Stimulated activated CD8-positive, alpha-beta memory T cell treated with anti-CD3 and anti-CD28 coated beads, Interleukin-4, amount 100 ng/mL, for 48 hours (primary cell): ENCODE measurements at regions not wholly inside any gene's neighbourhood (a gene's known extent, or its start where the extent isn't known, plus 50 kb on each side); places are given as distances from the start of the nearest gene placed in this dataset.

Experiments used
- DNase-seq: peaks from one replicate; pipeline ENCODE4 v3.0.0-alpha.2; 2020

- DNase-seq: no peak
Observed at GRCh38 chr13:88908961-88909441, 1237.8 kb downstream of the SLITRK5 start.

GRCh38 chr13:88919970-88920628 is 1248.9 kb downstream of the SLITRK5 start:
- no peak for DNase-seq

GRCh38 chr13:88925954-88926353 is 1254.8 kb downstream of the SLITRK5 start:
- no peak for DNase-seq

GRCh38 chr13:88926890-88927502 is 1255.8 kb downstream of the SLITRK5 start:
- no peak for DNase-seq

GRCh38 chr13:88932950-88933349 is 1261.8 kb downstream of the SLITRK5 start:
- DNase-seq: no peak

- no peak for DNase-seq
Observed at GRCh38 chr13:88937384-88937783, 1266.2 kb downstream of the SLITRK5 start.

- no peak for DNase-seq
Observed at GRCh38 chr13:88945793-88946192, 1274.6 kb downstream of the SLITRK5 start.

GRCh38 chr13:88948501-88948900 is 1277.3 kb downstream of the SLITRK5 start:
- no peak for DNase-seq

GRCh38 chr13:88958821-88959220 is 1287.7 kb downstream of the SLITRK5 start:
- no peak for DNase-seq

GRCh38 chr13:88976466-88976865 is 1305.3 kb downstream of the SLITRK5 start:
- DNase-seq: no peak

GRCh38 chr13:88978607-88979006 is 1307.4 kb downstream of the SLITRK5 start:
- no peak for DNase-seq

GRCh38 chr13:88979465-88980175 is 1308.4 kb downstream of the SLITRK5 start:
- DNase-seq: no peak

GRCh38 chr13:89003656-89004055 is 1332.5 kb downstream of the SLITRK5 start:
- no peak for DNase-seq

GRCh38 chr13:89011615-89012014 is 1340.4 kb downstream of the SLITRK5 start:
- DNase-seq: no peak

GRCh38 chr13:89027694-89028306 is 1356.6 kb downstream of the SLITRK5 start:
- no peak for DNase-seq

GRCh38 chr13:89029062-89029461 is 1357.9 kb downstream of the SLITRK5 start:
- peak; percentile 26 for DNase-seq

- no peak for DNase-seq
Observed at GRCh38 chr13:89034015-89034414, 1362.8 kb downstream of the SLITRK5 start.

- DNase-seq: no peak
Observed at GRCh38 chr13:89052699-89053098, 1381.5 kb downstream of the SLITRK5 start.

- no peak for DNase-seq
Observed at GRCh38 chr13:89053418-89053817, 1382.2 kb downstream of the SLITRK5 start.

- no peak for DNase-seq
Observed at GRCh38 chr13:89057274-89057673, 1386.1 kb downstream of the SLITRK5 start.

- no peak for DNase-seq
Observed at GRCh38 chr13:89057862-89058261, 1386.7 kb downstream of the SLITRK5 start.

- DNase-seq: no peak
Observed at GRCh38 chr13:89061821-89062220, 1390.7 kb downstream of the SLITRK5 start.

- DNase-seq: peak; percentile 26
Observed at GRCh38 chr13:89066868-89067466, 1395.8 kb downstream of the SLITRK5 start.
